Lower leg skin (tissue), 4 donors: ENCODE measurements at regions not wholly inside any gene's neighbourhood (a gene's known extent, or its start where the extent isn't known, plus 50 kb on each side); places are given as distances from the start of the nearest gene placed in this dataset.

Experiments
- DNase-seq, 2 donors: peaks; one replicate each; pipeline ENCODE4 v3.0.0-alpha.2; 2019; ENCODE audit warnings: low spot score in 2 of 2
- H3K4me3 ChIP-seq: fragments of 200-600 bp; sonication (generic); 2 replicates; pipeline ENCODE4 v1.5.1; 2017; ENCODE audit warnings: mild to moderate bottlenecking, low read depth; ENCODE audit not compliant: poor library complexity, severe bottlenecking
- CTCF ChIP-seq, 3 donors: fragments of 450-650 bp; IDR thresholded peaks; one replicate each; pipeline ENCODE4 v1.5.1; 2016; ENCODE audit warnings: antibody characterized with exemption in 3 of 3, mild to moderate bottlenecking in 3 of 3, moderate library complexity in 2 of 3
- POLR2A ChIP-seq, 2 donors: fragments of 450-650 bp; IDR thresholded peaks; one replicate each; pipeline ENCODE4 v1.6.1; 2016 to 2017; ENCODE audit warnings: antibody characterized with exemption in 2 of 2, mild to moderate bottlenecking in 1 of 2, moderate library complexity in 1 of 2
- WGBS, 2 donors: methylation state at CpG; one replicate each; pipeline ENCODE4 v1.1.5; 2018; 5-methylcytosine and 5-hydroxymethylcytosine counted together
- intact Hi-C: fragments of 100-400 bp; cut with DNase I; formaldehyde crosslinking; loops from one replicate; pipeline ENCODE4 v1.15.0; 2023; ENCODE audit warnings: low total_unique reads

GRCh38 chr13:64639206-64639605 lies 2590.9 kb downstream of the PCDH9 start:
- intact Hi-C loops: no loop called here
- 82 to 89% methylated on average over 3 of the region's 3 CpGs for WGBS, 2 donors
- TF ChIP-seq POLR2A (IDR thresholded peaks at IDR 0.05) (no peak), CTCF (IDR thresholded peaks at IDR 0.05) (no peak)

GRCh38 chr13:64633948-64634347 lies 2596.2 kb downstream of the PCDH9 start:
- intact Hi-C loops: no loop called here
- 44 to 48% methylated on average over 1 of the region's 1 CpG for WGBS, 2 donors
- TF ChIP-seq POLR2A (IDR thresholded peaks at IDR 0.05): no peak
- TF ChIP-seq CTCF (IDR thresholded peaks at IDR 0.05): no peak
- no peak for DNase-seq
- H3K4me3 ChIP-seq: no peak overlapping the region

More at GRCh38 chr13:64639206-64639605, 2590.9 kb downstream of the PCDH9 start:
- H3K4me3 ChIP-seq: no peak overlapping the region
- DNase-seq: no peak

- intact Hi-C loops: no loop called here
- TF ChIP-seq POLR2A (IDR thresholded peaks at IDR 0.05): no peak
- no peak for TF ChIP-seq CTCF (IDR thresholded peaks at IDR 0.05)
- 33 to 36% methylated on average over 1 of the region's 1 CpG for WGBS, 2 donors
- no peak overlapping the region for H3K4me3 ChIP-seq
- no peak for DNase-seq
These were observed 2602.5 kb downstream of the PCDH9 start for GRCh38 chr13:64627654-64628053.

DNA sequence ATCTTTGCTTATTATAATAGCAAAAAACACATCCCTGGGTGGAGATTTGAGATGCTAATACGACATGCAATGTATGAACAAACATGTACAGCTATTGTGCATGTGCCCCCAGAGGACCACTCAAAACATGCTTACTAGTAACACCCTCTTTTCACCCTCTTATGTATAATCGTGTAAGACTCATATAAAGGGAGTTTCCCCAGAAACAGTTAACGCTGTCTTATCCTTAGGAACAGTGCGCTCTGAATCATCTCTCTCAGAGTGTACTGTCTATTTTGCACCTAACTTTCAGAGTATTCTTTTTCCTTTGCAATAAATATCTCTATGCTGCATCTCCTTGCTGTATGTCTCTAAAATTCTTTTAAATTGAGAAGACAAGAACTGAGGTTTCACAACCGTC lies 2604.0 kb downstream of the PCDH9 start:
- H3K4me3 ChIP-seq: no peak overlapping the region
- WGBS, 2 donors: 81 to 90% methylated on average over 5 of the region's 5 CpGs
- TF ChIP-seq CTCF (IDR thresholded peaks at IDR 0.05) (no peak), POLR2A (IDR thresholded peaks at IDR 0.05) (no peak)
- intact Hi-C loops: no loop called here
- no peak for DNase-seq

- no peak for TF ChIP-seq POLR2A (IDR thresholded peaks at IDR 0.05)
- no peak for TF ChIP-seq CTCF (IDR thresholded peaks at IDR 0.05)
- DNase-seq: no peak
- WGBS, 2 donors: 52 to 53% methylated on average over 4 of the region's 4 CpGs
- H3K4me3 ChIP-seq: no peak overlapping the region
- intact Hi-C loops: no loop called here
These were observed 2612.9 kb downstream of the PCDH9 start for GRCh38 chr13:64617231-64617630.

DNA sequence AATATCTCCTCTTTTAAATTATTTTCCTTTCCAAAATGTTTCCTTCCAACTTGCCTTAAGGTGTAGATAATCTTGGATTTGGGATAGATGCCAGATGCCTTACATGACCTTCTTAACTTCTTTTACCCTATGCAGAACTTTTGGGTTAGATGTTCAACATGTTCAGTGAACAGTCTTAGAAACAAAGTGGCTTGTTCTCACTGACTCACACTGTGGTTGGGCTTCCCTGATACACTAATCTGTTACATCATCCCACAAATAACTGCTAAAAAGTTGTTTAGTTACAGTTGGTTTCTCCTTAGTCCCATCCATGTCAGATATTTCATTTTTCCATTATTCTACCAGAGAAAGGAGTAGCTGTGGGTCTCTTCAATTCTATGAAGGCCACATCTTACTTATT lies 2638.2 kb downstream of the PCDH9 start:
- TF ChIP-seq CTCF (IDR thresholded peaks at IDR 0.05) (no peak), POLR2A (IDR thresholded peaks at IDR 0.05) (no peak)
- intact Hi-C loops: no loop called here
- DNase-seq: no peak
- no peak overlapping the region for H3K4me3 ChIP-seq
